ENCODE measurements at regions not wholly inside any gene's neighbourhood (a gene's known extent, or its start where the extent isn't known, plus 50 kb on each side); places are given as distances from the start of the nearest gene placed in this dataset.
A peak's percentile ranks its signal among the peaks of the same experiment; 100 is the strongest.

GRCh38 chr17:71919186-71919585 lies 201.6 kb upstream of the SOX9 start:
- no peak for DNase-seq (ENCODE audit: low read depth)

DNA sequence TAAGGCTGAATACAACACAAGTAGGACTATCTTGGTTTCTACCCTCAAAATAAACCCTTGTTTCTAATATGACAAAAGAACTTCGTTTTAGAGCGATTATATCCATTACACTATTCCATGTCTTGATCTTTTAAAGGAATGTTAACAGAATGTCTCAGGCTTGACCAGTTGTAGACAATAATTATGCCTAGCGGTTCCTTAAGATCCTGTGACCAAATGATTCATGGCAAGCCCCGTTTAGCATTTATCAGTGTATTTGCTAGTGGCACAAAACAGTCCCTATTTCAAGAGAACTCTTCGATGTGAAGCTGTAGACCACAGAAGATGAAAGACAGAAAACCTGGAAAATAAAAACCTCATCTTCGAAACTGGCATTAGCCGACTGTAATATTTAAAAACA lies 200.9 kb upstream of the SOX9 start:
- DNase-seq (ENCODE audit: low read depth), result no peak

DNA sequence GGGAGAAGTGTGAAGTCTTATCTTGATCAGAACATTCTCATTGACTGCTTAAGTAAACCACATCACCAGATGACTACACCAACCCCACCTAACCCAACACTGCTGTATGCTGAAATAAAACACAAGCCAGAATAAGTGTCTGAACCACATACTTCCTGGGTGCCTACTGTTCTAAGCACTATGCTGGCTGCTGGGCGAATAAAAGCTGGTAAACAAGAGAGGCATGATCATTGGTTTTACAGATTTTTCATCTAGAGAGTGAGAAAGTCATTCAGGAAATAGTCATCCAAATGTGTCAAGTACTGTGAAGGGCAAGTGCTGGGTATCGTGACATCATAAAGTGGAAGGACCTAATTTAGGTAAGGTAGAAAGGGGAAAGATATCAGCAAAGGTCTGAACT lies 199.0 kb upstream of the SOX9 start:
- peak; percentile 13 for DNase-seq (ENCODE audit: low read depth)

DNA sequence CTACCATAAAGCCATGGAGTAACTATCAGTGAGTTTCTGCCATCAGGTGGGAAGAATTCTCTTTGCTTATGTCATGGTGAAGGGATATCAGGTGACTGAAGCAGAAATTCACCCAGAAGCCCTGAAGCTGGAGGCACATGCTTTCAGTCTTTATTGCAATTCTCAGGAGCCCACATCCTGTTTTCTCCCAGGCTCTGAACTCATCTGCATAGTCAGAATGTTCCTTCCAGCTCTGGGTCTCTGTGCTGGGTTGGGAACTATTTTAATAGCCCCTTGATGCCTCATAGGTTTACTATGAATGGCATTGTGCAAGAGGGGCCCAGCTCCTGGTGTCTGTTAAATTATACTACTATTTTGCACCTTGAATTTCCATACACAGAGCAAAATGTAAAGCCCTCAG lies 198.4 kb upstream of the SOX9 start:
- peak; percentile 86 for DNase-seq (ENCODE audit: low read depth)

DNA sequence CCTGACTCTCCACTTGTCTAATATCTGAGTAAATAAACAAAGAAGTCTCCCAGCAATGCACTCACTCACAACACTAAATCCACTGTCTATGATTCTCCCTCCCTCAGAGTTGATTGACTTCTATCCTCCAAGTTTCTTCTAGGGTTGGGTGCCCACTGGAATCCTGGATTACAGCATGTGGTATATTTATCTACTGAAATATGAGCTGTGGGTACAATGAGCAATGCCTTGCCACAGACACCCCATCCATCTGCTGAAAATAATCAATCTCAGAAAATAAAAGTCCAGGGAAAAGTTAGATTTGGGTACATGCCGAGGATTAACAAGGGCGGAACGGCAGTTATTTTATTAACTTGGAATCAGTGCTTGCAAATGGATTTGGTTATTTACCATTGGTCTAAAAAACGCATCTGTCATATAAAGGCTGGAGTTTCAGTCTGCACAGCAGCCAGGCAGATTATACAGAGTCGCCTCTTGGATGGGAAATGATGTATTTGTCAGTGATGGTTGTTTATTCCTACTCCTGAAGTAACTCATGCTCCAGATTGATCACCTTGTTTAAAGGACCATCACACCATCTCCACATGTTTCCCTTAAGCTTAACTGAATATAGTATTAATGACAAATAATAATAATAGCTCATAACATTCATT lies 193.9 kb upstream of the SOX9 start:
- peak; percentile 4 for DNase-seq (ENCODE audit: low read depth)

- DNase-seq (ENCODE audit: low read depth), result no peak
Measured at GRCh38 chr17:71933306-71933705, 187.5 kb upstream of the SOX9 start.

DNA sequence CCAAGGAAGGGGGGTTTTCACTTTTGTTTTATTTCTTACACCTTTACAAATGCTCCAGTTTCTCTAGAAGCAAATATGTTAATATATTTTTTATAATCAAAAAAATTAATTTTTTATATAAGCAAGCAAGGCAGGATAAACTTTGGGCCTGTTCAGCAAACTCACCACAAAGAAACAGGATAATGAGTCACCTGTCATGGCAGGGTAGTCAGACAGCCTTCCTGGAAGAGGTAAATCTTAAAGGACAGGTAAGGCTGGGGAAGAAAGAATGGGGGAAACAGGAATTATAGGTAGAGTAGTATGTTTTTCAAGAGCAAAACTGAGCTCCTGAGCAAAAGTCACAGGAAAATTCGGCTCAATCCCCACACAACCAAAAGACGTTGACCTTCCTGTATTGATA lies 186.3 kb upstream of the SOX9 start:
- no peak for DNase-seq (ENCODE audit: low read depth)

DNA sequence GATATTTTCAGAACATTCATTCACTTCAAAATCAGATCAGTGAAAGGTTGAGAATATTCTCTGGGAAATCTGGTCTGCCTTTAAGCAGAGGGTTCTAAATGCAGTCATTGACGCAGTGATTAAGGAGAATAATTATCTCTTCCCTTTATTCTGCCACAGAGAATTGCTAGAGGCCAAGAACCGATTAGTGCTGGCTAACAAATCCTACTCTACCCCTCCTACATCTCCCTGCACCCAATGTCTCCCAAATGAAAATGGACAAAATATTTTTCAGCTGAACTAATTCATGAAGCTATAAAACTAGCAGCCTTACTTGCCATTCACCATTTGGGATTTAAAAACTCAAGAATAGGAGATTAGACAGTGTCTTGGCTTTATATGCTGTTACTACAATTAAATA lies 185.5 kb upstream of the SOX9 start:
- DNase-seq (ENCODE audit: low read depth), result no peak

DNA sequence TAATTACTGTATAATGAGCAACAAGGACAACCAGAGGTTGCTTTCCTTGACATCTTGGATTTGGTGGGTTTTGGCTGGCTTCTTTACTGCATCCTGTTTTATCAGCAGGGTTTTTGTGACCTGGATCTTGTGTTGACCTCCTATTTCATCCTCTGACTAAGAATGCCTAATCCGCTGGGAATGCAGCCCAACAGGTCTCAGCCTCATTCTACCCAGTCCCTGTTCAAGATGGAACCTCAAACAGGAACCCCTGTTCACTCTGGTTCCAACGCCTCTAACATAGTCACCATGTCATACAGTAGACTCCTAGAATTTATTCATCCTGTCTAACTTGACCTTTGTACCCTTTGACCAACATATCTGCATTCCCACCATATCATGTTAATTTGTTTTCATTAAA lies 183.8 kb upstream of the SOX9 start:
- DNase-seq (ENCODE audit: low read depth), result no peak

DNA sequence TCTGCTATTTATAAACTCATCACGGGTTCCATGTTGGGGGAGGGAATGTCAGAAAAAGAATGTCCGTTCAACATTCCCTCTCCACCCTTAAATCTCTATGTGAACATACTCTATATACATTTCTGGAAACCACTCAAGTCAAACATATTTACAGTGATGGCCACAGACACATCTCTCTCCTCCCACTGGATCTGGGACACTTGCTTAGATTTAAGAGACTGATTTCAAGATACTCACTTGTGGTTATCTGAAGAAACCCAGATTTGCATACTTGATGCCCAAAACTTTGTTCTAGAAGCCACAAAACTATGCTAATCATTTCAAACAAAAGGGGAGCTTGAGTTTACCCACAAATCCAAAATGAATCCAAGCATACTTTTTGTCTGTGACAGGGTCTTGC lies 182.9 kb upstream of the SOX9 start:
- DNase-seq (ENCODE audit: low read depth), result peak; percentile 65

DNA sequence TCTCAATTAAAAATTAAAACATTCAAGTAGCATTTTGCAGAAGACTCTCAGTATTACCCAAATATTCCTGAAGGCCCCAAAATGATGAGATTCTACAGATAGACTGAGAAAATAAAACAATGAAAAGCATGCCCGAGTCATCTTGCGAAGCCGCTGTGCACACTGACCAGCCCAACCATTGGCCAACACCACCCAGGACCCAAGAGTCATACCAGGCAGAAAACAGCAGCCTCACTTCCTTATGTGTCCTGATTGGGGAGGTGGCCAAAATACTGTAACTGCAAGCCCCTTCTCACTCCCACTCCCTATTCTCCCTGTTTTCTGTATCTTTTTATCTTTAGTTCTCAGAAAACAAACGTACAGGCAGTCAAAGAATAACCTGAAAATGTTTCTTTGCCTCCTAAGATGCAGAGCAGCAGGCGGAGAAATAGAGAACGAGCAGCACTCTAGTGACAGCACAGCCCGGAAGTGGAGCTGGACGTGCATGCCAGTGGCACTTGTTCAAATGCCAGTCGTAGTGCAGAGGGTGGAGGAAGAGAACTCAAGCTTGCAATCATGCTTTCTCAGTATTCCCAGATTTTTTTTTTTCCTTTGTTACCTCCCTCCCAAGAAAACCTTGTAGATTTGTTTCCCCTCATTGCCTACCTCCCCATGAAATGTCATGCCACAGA lies 182.3 kb upstream of the SOX9 start:
- peak; percentile 16 for DNase-seq (ENCODE audit: low read depth)

GRCh38 chr17:71941920-71942319 lies 178.9 kb upstream of the SOX9 start:
- DNase-seq (ENCODE audit: low read depth), result no peak

GRCh38 chr17:71942626-71943025 lies 178.2 kb upstream of the SOX9 start:
- no peak for DNase-seq (ENCODE audit: low read depth)

DNA sequence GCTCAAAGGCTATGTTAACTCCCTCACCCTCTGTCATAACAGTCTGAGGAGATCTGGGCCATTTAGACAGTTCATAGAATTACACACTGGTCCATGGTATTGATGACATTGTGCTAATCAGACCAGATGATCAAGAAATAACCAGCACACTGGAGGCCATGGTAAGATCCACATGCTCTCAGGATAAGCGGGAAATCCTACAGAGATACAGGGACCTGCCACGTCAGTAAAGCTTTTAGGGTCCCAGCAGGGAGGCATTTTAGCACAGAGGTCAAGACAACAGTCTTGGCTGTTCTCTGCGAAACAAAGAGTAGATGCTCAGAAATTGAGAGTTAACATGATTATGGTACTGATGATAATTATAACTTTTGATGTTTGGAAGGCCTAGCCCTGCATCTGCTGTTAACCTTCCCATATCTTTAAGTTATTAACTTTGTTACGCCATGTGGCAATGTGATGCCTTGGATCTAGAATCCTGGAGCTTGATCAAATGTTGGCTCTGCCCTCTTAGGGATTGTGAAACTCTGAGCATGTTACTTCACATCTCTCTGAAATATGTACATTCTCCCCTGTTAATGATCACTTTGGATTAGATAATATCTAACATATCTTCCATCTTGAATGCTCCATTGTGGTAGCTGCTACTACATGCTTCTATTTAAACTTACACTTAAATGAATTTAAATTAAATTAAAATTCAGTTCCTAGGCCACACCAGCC lies 172.0 kb upstream of the SOX9 start:
- no peak for DNase-seq (ENCODE audit: low read depth)

DNA sequence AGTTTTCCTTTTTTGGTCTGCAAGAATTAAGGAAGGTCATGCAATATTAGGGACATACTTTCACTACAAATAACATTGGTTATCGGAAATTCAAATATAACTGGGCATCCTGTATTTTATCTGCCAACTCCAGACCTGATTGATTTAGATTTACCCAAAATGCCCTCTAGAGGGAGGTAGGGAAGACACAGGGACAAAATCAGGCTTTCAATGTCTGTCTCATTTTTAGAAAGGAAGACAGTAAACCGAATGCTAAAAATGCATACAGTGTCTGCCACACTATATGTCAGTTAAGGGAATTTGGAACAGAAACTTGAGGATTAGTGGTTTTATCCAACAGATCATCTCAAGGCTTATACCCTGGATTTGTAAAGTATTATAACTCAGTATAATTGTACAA lies 161.7 kb upstream of the SOX9 start:
- peak; percentile 27 for DNase-seq (ENCODE audit: low read depth)

- no peak for DNase-seq (ENCODE audit: low read depth)
Measured at GRCh38 chr17:71963351-71963750, 157.5 kb upstream of the SOX9 start.

GRCh38 chr17:71963791-71964190 lies 157.0 kb upstream of the SOX9 start:
- DNase-seq (ENCODE audit: low read depth), result no peak

DNA sequence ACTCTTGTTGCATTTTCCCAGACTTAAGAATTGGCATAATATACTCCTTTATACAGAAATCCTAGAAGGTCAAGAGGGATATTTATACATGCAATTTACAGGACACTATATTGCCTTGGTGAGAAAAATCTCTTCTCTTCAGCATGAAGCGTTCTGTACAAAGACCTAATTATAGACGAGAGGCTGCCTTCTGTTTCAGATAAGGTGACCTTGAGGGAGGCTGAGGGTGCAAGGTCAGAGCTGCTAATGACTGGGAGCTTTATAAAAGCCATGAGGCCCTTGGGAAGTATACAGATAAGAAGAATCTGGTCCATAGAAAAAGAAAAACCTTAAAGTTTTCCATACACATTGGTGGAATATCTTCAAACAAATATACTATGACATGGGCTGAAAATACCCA lies 156.3 kb upstream of the SOX9 start:
- no peak for DNase-seq (ENCODE audit: low read depth)

DNA sequence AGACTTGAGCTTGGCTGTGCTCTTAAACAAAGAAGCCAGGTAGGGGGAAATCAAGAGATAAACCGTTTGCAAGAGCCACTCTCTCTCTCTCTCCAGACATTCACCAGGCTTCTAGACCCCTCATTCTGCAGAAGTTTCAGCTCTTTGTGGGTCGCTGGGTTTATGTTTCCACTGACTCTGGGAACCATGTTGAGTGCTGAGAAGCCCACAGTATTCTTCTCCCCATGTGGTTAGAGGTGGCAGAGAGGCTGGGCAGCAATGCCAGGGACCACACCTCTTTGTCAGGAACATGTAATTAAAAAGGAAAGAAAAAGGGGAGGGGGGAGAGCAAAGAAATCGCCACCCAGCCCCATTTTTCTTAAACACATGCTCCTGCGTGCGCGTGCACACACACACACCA lies 154.8 kb upstream of the SOX9 start:
- DNase-seq (ENCODE audit: low read depth), result no peak

GRCh38 chr17:71966459-71967313 lies 154.1 kb upstream of the SOX9 start:
- DNase-seq (ENCODE audit: low read depth), result no peak

DNA sequence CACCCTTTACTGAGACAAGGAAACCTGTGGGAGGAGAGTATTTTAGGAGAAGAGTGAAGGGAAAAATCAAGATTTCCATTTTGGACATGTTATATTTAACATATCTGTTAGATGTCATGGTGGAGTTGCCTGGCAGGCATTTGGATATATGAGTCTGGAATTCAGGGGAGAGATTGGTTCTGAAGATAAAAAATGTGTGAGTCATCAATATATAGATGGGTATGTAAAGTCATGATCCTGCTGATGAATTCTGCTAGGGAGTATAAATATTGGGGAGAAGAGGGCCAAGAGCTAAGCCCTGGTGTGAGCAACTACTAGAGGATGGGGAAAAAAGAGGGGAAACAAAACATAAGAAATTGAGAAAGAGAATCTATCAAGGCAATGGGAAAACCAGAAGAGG lies 151.3 kb upstream of the SOX9 start:
- no peak for DNase-seq (ENCODE audit: low read depth)

- peak; percentile 4 for DNase-seq (ENCODE audit: low read depth)
Measured at GRCh38 chr17:71970312-71970711, 150.5 kb upstream of the SOX9 start.

DNA sequence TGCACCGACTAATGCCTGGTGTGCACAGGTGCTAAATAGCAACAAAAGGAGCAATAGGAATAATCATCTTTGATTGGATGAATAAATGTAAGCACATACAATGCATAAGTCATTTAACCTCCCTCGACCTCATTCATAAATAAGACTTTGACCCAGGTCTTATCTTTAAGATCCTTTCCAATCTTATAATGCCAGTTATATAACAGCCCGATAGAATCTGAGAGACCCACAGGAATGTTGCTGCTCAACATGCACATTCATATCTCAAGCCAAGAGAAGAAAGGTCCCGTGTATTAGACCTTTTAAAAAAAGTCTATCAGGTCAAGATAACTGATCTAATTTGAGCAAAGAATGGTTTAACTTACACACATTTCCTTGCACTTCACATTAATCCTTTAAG lies 146.8 kb upstream of the SOX9 start:
- no peak for DNase-seq (ENCODE audit: low read depth)

Measured in EH (cell line).